Esophagus muscularis mucosa (tissue), 4 donors: ENCODE measurements at regions not wholly inside any gene's neighbourhood (a gene's known extent, or its start where the extent isn't known, plus 50 kb on each side); places are given as distances from the start of the nearest gene placed in this dataset.

Experiments
- EP300 ChIP-seq: sonication (generic); formaldehyde crosslinking; IDR thresholded peaks from one replicate; pipeline ENCODE4 v1.6.1; 2017; ENCODE audit warnings: antibody characterized with exemption
- POLR2A ChIP-seq: fragments of 450-650 bp; IDR thresholded peaks from one replicate; pipeline ENCODE4 v1.6.1; 2017; ENCODE audit warnings: antibody characterized with exemption, moderate library complexity, mild to moderate bottlenecking, low read depth
- POLR2AphosphoS5 ChIP-seq, 2 donors: sonication (generic); formaldehyde crosslinking; IDR thresholded peaks; one replicate each; pipeline ENCODE4 v1.6.1; 2017; ENCODE audit warnings: antibody characterized with exemption in 2 of 2
- TF ChIP-seq, protein P1 (sequence below), 3 experiments: fragments of 200-600 bp in 2 of 3; fragments of 450-650 bp in 1 of 3; sonication (generic) in 2 of 3; IDR thresholded peaks; one replicate each; pipeline ENCODE4 v1.5.1; 2017 to 2019; ENCODE audit warnings: antibody characterized with exemption in 3 of 3, mild to moderate bottlenecking in 2 of 3, moderate library complexity in 1 of 3

DNA sequence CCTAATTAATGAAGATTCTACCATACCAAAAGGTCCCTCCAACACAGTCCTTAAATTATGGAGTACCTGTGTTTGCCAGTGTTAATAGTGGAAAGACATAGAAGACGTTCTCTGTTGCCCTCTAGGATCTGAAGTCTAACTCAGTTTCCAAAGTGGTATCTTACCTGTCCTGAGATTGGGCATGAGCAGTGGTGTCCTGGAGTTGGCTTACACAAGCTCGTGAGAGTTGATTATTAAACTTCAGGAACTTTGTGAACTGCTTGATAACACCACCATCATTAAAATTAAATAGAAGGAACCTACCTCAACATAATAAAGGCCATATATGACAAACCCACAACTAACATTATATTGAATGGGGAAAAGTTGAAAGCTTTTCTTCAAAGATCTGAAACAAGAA is 60.9 kb upstream of the SMARCA2 start:
- TF ChIP-seq, protein P1, sequence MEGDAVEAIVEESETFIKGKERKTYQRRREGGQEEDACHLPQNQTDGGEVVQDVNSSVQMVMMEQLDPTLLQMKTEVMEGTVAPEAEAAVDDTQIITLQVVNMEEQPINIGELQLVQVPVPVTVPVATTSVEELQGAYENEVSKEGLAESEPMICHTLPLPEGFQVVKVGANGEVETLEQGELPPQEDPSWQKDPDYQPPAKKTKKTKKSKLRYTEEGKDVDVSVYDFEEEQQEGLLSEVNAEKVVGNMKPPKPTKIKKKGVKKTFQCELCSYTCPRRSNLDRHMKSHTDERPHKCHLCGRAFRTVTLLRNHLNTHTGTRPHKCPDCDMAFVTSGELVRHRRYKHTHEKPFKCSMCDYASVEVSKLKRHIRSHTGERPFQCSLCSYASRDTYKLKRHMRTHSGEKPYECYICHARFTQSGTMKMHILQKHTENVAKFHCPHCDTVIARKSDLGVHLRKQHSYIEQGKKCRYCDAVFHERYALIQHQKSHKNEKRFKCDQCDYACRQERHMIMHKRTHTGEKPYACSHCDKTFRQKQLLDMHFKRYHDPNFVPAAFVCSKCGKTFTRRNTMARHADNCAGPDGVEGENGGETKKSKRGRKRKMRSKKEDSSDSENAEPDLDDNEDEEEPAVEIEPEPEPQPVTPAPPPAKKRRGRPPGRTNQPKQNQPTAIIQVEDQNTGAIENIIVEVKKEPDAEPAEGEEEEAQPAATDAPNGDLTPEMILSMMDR (IDR thresholded peaks at IDR 0.05): no peak
- TF ChIP-seq POLR2AphosphoS5 (IDR thresholded peaks at IDR 0.05) (no peak), POLR2A (no peak), EP300 (no peak)
